Smooth muscle cell (in vitro differentiated cells): ENCODE measurements at regions not wholly inside any gene's neighbourhood (a gene's known extent, or its start where the extent isn't known, plus 50 kb on each side); places are given as distances from the start of the nearest gene placed in this dataset.

ENCODE experiments used
- DNase-seq: peaks from one replicate; lab custom pipeline; 2025; ENCODE audit not compliant: unreplicated experiment; lab: John Stamatoyannopoulos, UW
- H2AFZ ChIP-seq: fragments of 200-600 bp; sonication (generic); 2 replicates; pipeline ENCODE4 v1.6.0; 2016; ENCODE audit warnings: antibody characterized with exemption, low read depth, mild to moderate bottlenecking
- H3F3A ChIP-seq: fragments of 200-600 bp; sonication (generic); 2 replicates; pipeline ENCODE4 v1.6.0; 2017; ENCODE audit warnings: antibody characterized with exemption, low read depth
- H3K27ac ChIP-seq: fragments of 200-600 bp; sonication (generic); 2 replicates; pipeline ENCODE4 v1.5.1; 2016; ENCODE audit warnings: low read depth, mild to moderate bottlenecking
- H3K27me3 ChIP-seq: fragments of 200-600 bp; sonication (generic); 2 replicates; pipeline ENCODE4 v1.6.1; 2016; ENCODE audit warnings: low read depth, mild to moderate bottlenecking
- H3K36me3 ChIP-seq: fragments of 200-600 bp; sonication (generic); 2 replicates; pipeline ENCODE4 v1.5.1; 2016; ENCODE audit warnings: low read depth
- H3K4me1 ChIP-seq: fragments of 200-600 bp; sonication (generic); 2 replicates; pipeline ENCODE4 v1.5.1; 2016; ENCODE audit warnings: low read depth
- H3K4me2 ChIP-seq: fragments of 200-600 bp; sonication (generic); 2 replicates; pipeline ENCODE4 v1.6.0; 2016; ENCODE audit warnings: mild to moderate bottlenecking
- H3K4me3 ChIP-seq: fragments of 200-600 bp; sonication (generic); 2 replicates; pipeline ENCODE4 v1.5.1; 2016; ENCODE audit warnings: mild to moderate bottlenecking
- H3K79me2 ChIP-seq: fragments of 200-600 bp; sonication (generic); 2 replicates; pipeline ENCODE4 v1.6.0; 2016; ENCODE audit warnings: low read depth, mild to moderate bottlenecking
- H3K9ac ChIP-seq: fragments of 200-600 bp; sonication (generic); 2 replicates; pipeline ENCODE4 v1.6.0; 2016; ENCODE audit warnings: low read depth
- H3K9me3 ChIP-seq: fragments of 200-600 bp; sonication (generic); replicated peaks from 2 replicates; pipeline ENCODE4 v1.5.1; 2016; ENCODE audit warnings: low read depth
- H4K20me1 ChIP-seq: fragments of 200-600 bp; sonication (generic); 2 replicates; pipeline ENCODE4 v1.6.0; 2016; ENCODE audit warnings: low read depth
- WGBS: methylation state at CpG from one replicate; pipeline ENCODE4 v1.1.7; 2016; ENCODE audit warnings: low lambda C conversion rate; 5-methylcytosine and 5-hydroxymethylcytosine counted together
- TF ChIP-seq, protein P1 (sequence below): fragments of 200-600 bp; sonication (generic); IDR thresholded peaks from 2 replicates; pipeline ENCODE4 v1.5.1; 2017; ENCODE audit warnings: borderline replicate concordance, mild to moderate bottlenecking, antibody characterized with exemption; ENCODE audit not compliant: insufficient read depth, poor library complexity, severe bottlenecking

GRCh38 chr15:25987638-25988037 lies 124.5 kb upstream of the ATP10A start:
- no peak for DNase-seq
- no peak overlapping the region for H3K9ac ChIP-seq
- no peak overlapping the region for H3K27ac ChIP-seq
- H3K36me3 ChIP-seq: no peaks in the 10 kb centered on the region
- H3K27me3 ChIP-seq: peaks cover 3% of the 10 kb centered on the region
- H3K4me3 ChIP-seq: no peak overlapping the region
- H3K9me3 ChIP-seq: no peaks in the 10 kb centered on the region
- no peaks in the 10 kb centered on the region for H3F3A ChIP-seq
- 87% methylated on average over 4 of the region's 4 CpGs for WGBS
- no peak overlapping the region for H2AFZ ChIP-seq
- no peaks in the 10 kb centered on the region for H3K79me2 ChIP-seq
- peaks cover 14% of the 10 kb centered on the region for H3K4me1 ChIP-seq
- no peak overlapping the region for H3K4me2 ChIP-seq
- TF ChIP-seq, protein P1, sequence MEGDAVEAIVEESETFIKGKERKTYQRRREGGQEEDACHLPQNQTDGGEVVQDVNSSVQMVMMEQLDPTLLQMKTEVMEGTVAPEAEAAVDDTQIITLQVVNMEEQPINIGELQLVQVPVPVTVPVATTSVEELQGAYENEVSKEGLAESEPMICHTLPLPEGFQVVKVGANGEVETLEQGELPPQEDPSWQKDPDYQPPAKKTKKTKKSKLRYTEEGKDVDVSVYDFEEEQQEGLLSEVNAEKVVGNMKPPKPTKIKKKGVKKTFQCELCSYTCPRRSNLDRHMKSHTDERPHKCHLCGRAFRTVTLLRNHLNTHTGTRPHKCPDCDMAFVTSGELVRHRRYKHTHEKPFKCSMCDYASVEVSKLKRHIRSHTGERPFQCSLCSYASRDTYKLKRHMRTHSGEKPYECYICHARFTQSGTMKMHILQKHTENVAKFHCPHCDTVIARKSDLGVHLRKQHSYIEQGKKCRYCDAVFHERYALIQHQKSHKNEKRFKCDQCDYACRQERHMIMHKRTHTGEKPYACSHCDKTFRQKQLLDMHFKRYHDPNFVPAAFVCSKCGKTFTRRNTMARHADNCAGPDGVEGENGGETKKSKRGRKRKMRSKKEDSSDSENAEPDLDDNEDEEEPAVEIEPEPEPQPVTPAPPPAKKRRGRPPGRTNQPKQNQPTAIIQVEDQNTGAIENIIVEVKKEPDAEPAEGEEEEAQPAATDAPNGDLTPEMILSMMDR: no peak
- no peaks in the 10 kb centered on the region for H4K20me1 ChIP-seq

- H3K4me3 ChIP-seq: no peak overlapping the region
- no peaks in the 10 kb centered on the region for H3K79me2 ChIP-seq
- H3K27me3 ChIP-seq: no peaks in the 10 kb centered on the region
- no peaks in the 10 kb centered on the region for H4K20me1 ChIP-seq
- no peak overlapping the region for H2AFZ ChIP-seq
- H3K36me3 ChIP-seq: no peaks in the 10 kb centered on the region
- peaks cover 14% of the 10 kb centered on the region for H3K4me1 ChIP-seq
- WGBS: 53% methylated on average over 4 of the region's 4 CpGs
- DNase-seq: no peak
- H3K9me3 ChIP-seq: no peaks in the 10 kb centered on the region
- H3K9ac ChIP-seq: no peak overlapping the region
- TF ChIP-seq, protein P1: no peak
- H3F3A ChIP-seq: no peaks in the 10 kb centered on the region
- H3K27ac ChIP-seq: no peak overlapping the region
- H3K4me2 ChIP-seq: no peak overlapping the region
Measured at GRCh38 chr15:25985165-25985564, 122.0 kb upstream of the ATP10A start.

GRCh38 chr15:25982736-25983135 lies 119.6 kb upstream of the ATP10A start:
- Histone ChIP-seq H3K4me2 (no peak overlapping the region), H3K36me3 (no peaks in the 10 kb centered on the region), H4K20me1 (no peaks in the 10 kb centered on the region), H3K9me3 (no peaks in the 10 kb centered on the region), H3K4me1 (peaks cover 14% of the 10 kb centered on the region), H3F3A (no peaks in the 10 kb centered on the region), H3K27me3 (no peaks in the 10 kb centered on the region), H2AFZ (no peak overlapping the region), H3K4me3 (no peak overlapping the region), H3K9ac (no peak overlapping the region), H3K79me2 (no peaks in the 10 kb centered on the region), H3K27ac (no peak overlapping the region)
- 55% methylated on average over 6 of the region's 6 CpGs for WGBS
- TF ChIP-seq, protein P1: no peak
- no peak for DNase-seq

GRCh38 chr15:25981114-25981513 lies 118.0 kb upstream of the ATP10A start:
- no peak for DNase-seq
- no peaks in the 10 kb centered on the region for H4K20me1 ChIP-seq
- H3K36me3 ChIP-seq: no peaks in the 10 kb centered on the region
- no peaks in the 10 kb centered on the region for H3F3A ChIP-seq
- H3K27me3 ChIP-seq: no peaks in the 10 kb centered on the region
- no peak overlapping the region for H3K9ac ChIP-seq
- no peaks in the 10 kb centered on the region for H3K79me2 ChIP-seq
- H2AFZ ChIP-seq: no peak overlapping the region
- TF ChIP-seq, protein P1: no peak
- 84% methylated on average over 3 of the region's 3 CpGs for WGBS
- H3K4me2 ChIP-seq: no peak overlapping the region
- no peaks in the 10 kb centered on the region for H3K9me3 ChIP-seq
- no peak overlapping the region for H3K4me3 ChIP-seq
- H3K4me1 ChIP-seq: peaks cover 14% of the 10 kb centered on the region
- H3K27ac ChIP-seq: no peak overlapping the region
